GM19372 (cell line): ENCODE measurements at regions not wholly inside any gene's neighbourhood (a gene's known extent, or its start where the extent isn't known, plus 50 kb on each side); places are given as distances from the start of the nearest gene placed in this dataset.
"Not testable (repeated sequence)": the region's sequence is repeated elsewhere in the genome, so short reads cannot be mapped to it uniquely, and the experiment has no call there.

Experiments used
- ATAC-seq: cut with Tn5 transposase; IDR thresholded peaks from one replicate; pipeline ENCODE4 v1.9.1; 2021; ENCODE audit warnings: mild to moderate bottlenecking, low read depth, moderate library complexity; ENCODE audit not compliant: unreplicated experiment

GRCh38 chr3:193945143-193945542 lies 190.8 kb upstream of the HES1 start:
- no peak for ATAC-seq

GRCh38 chr3:193946945-193947344 lies 189.0 kb upstream of the HES1 start:
- no peak for ATAC-seq

GRCh38 chr3:193947596-193947995 lies 188.4 kb upstream of the HES1 start:
- no peak for ATAC-seq

- ATAC-seq = no peak
These were observed 187.5 kb upstream of the HES1 start for GRCh38 chr3:193948459-193948858.

- ATAC-seq = no peak
These were observed 184.1 kb upstream of the HES1 start for GRCh38 chr3:193951859-193952258.

GRCh38 chr3:193954752-193955151 lies 181.2 kb upstream of the HES1 start:
- ATAC-seq = no peak

- ATAC-seq = no peak
These were observed 180.2 kb upstream of the HES1 start for GRCh38 chr3:193955719-193956118.

- no peak for ATAC-seq
These were observed 176.1 kb upstream of the HES1 start for GRCh38 chr3:193959861-193960260.

GRCh38 chr3:193960487-193961274 lies 175.3 kb upstream of the HES1 start:
- no peak for ATAC-seq

- no peak for ATAC-seq
These were observed 172.8 kb upstream of the HES1 start for GRCh38 chr3:193962986-193963685.

GRCh38 chr3:193963808-193964516 lies 172.0 kb upstream of the HES1 start:
- ATAC-seq = no peak

- ATAC-seq = no peak
These were observed 171.4 kb upstream of the HES1 start for GRCh38 chr3:193964517-193964880.

GRCh38 chr3:193968380-193968974 lies 167.5 kb upstream of the HES1 start:
- no peak for ATAC-seq

- ATAC-seq = not testable (repeated sequence)
These were observed 165.7 kb upstream of the HES1 start for GRCh38 chr3:193970131-193970772.

- ATAC-seq = no peak
These were observed 165.2 kb upstream of the HES1 start for GRCh38 chr3:193970773-193971206.

GRCh38 chr3:193971261-193971751 lies 164.6 kb upstream of the HES1 start:
- ATAC-seq = no peak

GRCh38 chr3:193971966-193972365 lies 164.0 kb upstream of the HES1 start:
- ATAC-seq = no peak

GRCh38 chr3:193972832-193973231 lies 163.1 kb upstream of the HES1 start:
- ATAC-seq = no peak

- no peak for ATAC-seq
These were observed 161.7 kb upstream of the HES1 start for GRCh38 chr3:193974191-193974652.
